MCF 10A (cell line): ENCODE measurements at regions not wholly inside any gene's neighbourhood (a gene's known extent, or its start where the extent isn't known, plus 50 kb on each side); places are given as distances from the start of the nearest gene placed in this dataset.
"Not testable (repeated sequence)": the region's sequence is repeated elsewhere in the genome, so short reads cannot be mapped to it uniquely, and the experiment has no call there.

Experiments
- BruUV-seq: library from RNA; stranded (reverse); fragments of 400-500 nt; replicated peaks from 2 replicates; lab custom pipeline; 2021; lab: Mats Ljungman, UMichigan
- CTCF ChIA-PET: fragments of 300-600 bp; sonication (Branson Sonifier 250); formaldehyde crosslinking; extraction: SDS; loops from one replicate; lab custom pipeline; 2021; ENCODE audit warnings: antibody characterized with exemption, inconsistent platforms; lab: Yijun Ruan, JAX
- POLR2A ChIA-PET: fragments of 300-600, 350-650 bp; sonication (Branson Sonifier 250); formaldehyde crosslinking; extraction: SDS; loops from one replicate; lab custom pipeline; 2020; ENCODE audit warnings: antibody characterized with exemption, inconsistent platforms; lab: Yijun Ruan, JAX
- DNase-seq: peaks from one replicate; pipeline ENCODE4 v3.0.0-alpha.2; 2018; ENCODE audit not compliant: unreplicated experiment
- H3K27ac Mint-ChIP-seq: one replicate; pipeline ENCODE4 v1.8.0; 2022; ENCODE audit warnings: mild to moderate bottlenecking, low read depth, mixed read lengths; ENCODE audit not compliant: unreplicated experiment
- H3K27me3 Mint-ChIP-seq: one replicate; pipeline ENCODE4 v1.8.0; 2022; ENCODE audit warnings: mixed read lengths; ENCODE audit not compliant: insufficient read depth, unreplicated experiment
- H3K36me3 Mint-ChIP-seq: one replicate; pipeline ENCODE4 v1.8.0; 2022; ENCODE audit warnings: mild to moderate bottlenecking, moderate library complexity, mixed read lengths; ENCODE audit not compliant: insufficient read depth, unreplicated experiment
- H3K4me1 Mint-ChIP-seq: one replicate; pipeline ENCODE4 v1.8.0; 2022; ENCODE audit warnings: mixed read lengths; ENCODE audit not compliant: insufficient read depth, unreplicated experiment
- H3K4me3 Mint-ChIP-seq: one replicate; pipeline ENCODE4 v1.8.0; 2022; ENCODE audit warnings: mild to moderate bottlenecking, moderate library complexity, mixed read lengths; ENCODE audit not compliant: unreplicated experiment
- H3K9me3 Mint-ChIP-seq: one replicate; pipeline ENCODE4 v1.8.0; 2022; ENCODE audit warnings: mixed read lengths; ENCODE audit not compliant: unreplicated experiment
- intact Hi-C: fragments of 100-400 bp; cut with micrococcal nuclease; formaldehyde crosslinking; loops from 2 replicates; pipeline ENCODE4 v1.14.1; 2022
- TF ChIP-seq, protein P1 (sequence below): fragments of 200-600 bp; IDR thresholded peaks from one replicate; pipeline ENCODE4 v1.8.0; 2022; ENCODE audit warnings: antibody characterized with exemption, mild to moderate bottlenecking; ENCODE audit not compliant: unreplicated experiment

DNA sequence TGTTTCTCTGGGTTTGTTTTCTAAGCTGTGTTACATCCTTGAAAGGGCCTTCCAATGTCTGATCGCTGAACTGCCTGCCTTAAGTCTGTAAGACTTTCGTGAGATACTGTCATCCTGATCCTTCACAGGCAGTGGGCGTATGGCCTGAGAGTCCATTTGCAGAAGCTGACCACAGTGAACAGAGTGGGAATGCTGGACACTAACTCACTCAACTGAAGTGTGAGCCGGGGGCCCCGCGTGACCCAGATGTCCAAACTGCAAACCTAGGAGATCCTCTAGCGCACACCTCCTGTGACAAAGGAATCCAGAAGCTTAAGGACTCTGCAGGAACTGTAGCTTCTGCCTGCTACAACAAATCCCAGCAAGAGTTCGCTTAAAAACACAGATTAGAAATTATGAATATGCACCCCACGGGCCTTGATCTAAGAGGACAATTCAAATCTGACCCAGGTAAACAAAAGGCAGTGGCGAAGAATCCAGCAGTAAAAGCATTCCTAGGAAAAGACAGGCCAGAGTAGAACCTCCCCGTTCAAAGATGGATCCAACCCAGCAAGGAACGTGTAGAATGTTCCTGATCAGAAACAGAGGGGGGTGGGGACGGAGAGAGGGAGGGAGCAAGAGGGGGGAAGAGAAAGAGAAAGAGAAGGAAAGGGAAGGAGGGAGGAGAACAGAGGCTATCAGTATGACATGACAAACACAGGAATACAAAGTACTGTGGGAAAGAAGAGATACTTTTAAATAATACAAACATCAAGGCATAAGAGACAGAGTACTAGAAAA lies 135.0 kb upstream of the AFDN start:
- H3K36me3 Mint-ChIP-seq: no peaks in the 10 kb centered on the region
- no peaks in the 10 kb centered on the region for H3K4me1 Mint-ChIP-seq
- DNase-seq: no peak
- H3K4me3 Mint-ChIP-seq: no peak overlapping the region
- no TSS peak for BruUV-seq
- TF ChIP-seq, protein P1, sequence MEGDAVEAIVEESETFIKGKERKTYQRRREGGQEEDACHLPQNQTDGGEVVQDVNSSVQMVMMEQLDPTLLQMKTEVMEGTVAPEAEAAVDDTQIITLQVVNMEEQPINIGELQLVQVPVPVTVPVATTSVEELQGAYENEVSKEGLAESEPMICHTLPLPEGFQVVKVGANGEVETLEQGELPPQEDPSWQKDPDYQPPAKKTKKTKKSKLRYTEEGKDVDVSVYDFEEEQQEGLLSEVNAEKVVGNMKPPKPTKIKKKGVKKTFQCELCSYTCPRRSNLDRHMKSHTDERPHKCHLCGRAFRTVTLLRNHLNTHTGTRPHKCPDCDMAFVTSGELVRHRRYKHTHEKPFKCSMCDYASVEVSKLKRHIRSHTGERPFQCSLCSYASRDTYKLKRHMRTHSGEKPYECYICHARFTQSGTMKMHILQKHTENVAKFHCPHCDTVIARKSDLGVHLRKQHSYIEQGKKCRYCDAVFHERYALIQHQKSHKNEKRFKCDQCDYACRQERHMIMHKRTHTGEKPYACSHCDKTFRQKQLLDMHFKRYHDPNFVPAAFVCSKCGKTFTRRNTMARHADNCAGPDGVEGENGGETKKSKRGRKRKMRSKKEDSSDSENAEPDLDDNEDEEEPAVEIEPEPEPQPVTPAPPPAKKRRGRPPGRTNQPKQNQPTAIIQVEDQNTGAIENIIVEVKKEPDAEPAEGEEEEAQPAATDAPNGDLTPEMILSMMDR: no peak
- no peak overlapping the region for H3K27ac Mint-ChIP-seq
- peaks cover 45% of the 10 kb centered on the region for H3K27me3 Mint-ChIP-seq
- CTCF ChIA-PET: no interaction called here
- H3K9me3 Mint-ChIP-seq: peaks cover 6% of the 10 kb centered on the region
- intact Hi-C loops: no loop called here
- POLR2A ChIA-PET: no interaction called here

DNA sequence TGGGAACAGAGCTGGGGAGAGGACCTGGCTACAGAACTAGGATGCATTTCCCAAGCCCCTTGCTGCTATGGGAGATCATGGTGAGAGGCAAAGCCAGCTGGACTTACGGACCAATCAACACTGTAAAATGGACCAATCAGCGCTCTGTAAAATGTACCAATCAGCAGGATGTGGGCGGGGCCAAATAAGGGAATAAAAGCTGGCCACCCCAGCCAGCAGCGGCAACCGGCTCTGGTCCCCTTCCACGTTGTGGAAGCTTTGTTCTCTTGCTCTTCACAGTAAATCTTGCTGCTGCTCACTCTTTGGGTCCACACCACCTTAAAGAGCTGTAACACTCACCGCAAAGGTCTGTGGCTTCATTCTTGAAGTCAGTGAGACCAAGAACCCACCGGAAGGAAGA lies 133.2 kb upstream of the AFDN start:
- DNase-seq, H3K9me3 Mint-ChIP-seq, POLR2A ChIA-PET, H3K36me3 Mint-ChIP-seq, BruUV-seq, H3K27ac Mint-ChIP-seq, H3K4me3 Mint-ChIP-seq, intact Hi-C loops, H3K4me1 Mint-ChIP-seq: not testable (repeated sequence)
- CTCF ChIA-PET: interaction anchor here (0.5 kb wide), 1 partner anchor 955 kb away, joined by 3 read pairs; no protein-coding TSS in a partner anchor
- peaks cover 29% of the 10 kb centered on the region for H3K27me3 Mint-ChIP-seq

DNA sequence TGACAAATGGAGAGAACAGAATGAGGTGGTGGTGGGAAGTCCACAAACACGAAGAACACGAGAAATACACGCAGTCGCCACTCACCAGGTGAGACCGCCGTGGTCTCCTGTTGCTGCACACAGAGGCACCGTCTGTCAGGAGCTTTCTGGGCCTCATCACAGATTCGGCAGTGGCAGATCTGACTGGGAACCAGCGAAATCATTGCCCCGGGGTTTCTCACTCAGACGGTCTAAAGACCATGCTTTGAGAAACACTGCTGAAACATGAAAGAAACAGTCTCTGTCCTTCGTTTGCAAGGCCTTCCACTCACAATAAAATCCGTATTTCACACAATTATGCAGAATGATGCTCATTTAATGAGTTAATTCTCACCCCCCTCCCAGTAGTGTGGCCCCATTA lies 130.9 kb upstream of the AFDN start:
- Mint-ChIP-seq H3K27ac (no peak overlapping the region), H3K9me3 (no peaks in the 10 kb centered on the region)
- intact Hi-C loops: no loop called here

DNA sequence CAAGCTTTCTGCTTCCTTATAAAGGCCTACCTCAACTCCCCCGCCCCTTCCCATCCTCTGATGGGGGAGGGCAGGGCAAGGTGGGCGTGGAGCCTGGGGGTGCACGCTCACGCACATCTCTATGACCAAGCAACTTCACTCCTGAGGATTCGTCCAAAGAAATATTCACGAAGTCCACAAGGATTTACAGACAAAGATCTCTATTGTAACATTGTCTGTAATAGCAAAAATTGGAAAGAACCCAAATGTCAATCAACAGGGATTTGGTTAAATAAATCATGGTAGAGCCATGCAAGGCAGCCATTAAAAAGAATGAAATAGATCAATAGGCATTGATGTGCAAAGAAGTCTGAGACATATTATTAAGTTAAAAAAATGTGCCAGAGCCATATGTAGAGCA lies 130.4 kb upstream of the AFDN start:
- intact Hi-C loops: no loop called here
- CTCF ChIA-PET: interaction anchor here (0.5 kb wide), 1 partner anchor 265 kb away, joined by 3 read pairs; no protein-coding TSS in a partner anchor
- no peaks in the 10 kb centered on the region for H3K9me3 Mint-ChIP-seq
- BruUV-seq: no TSS peak
- H3K27me3 Mint-ChIP-seq: peaks cover 17% of the 10 kb centered on the region
- no peak overlapping the region for H3K4me3 Mint-ChIP-seq
- no peak for DNase-seq
- H3K4me1 Mint-ChIP-seq: no peaks in the 10 kb centered on the region
- TF ChIP-seq, protein P1: no peak
- POLR2A ChIA-PET: no interaction called here
- no peak overlapping the region for H3K27ac Mint-ChIP-seq
- no peaks in the 10 kb centered on the region for H3K36me3 Mint-ChIP-seq

More for the DNA sequence above, 130.9 kb upstream of the AFDN start:
- no peak for DNase-seq
- ChIA-PET CTCF (no interaction called here), POLR2A (no interaction called here)
- H3K4me3 Mint-ChIP-seq: no peak overlapping the region
- TF ChIP-seq, protein P1: no peak
- H3K4me1 Mint-ChIP-seq: no peaks in the 10 kb centered on the region
- peaks cover 22% of the 10 kb centered on the region for H3K27me3 Mint-ChIP-seq
- no TSS peak for BruUV-seq
- H3K36me3 Mint-ChIP-seq: no peaks in the 10 kb centered on the region
